ENCODE measurements at regions not wholly inside any gene's neighbourhood (a gene's known extent, or its start where the extent isn't known, plus 50 kb on each side); places are given as distances from the start of the nearest gene placed in this dataset.

GRCh38 chr21:43274946-43275310 is 106.1 kb downstream of the CRYAA start:
- no peak for DNase-seq (ENCODE audit: low spot score)

GRCh38 chr21:43274022-43274945 is 105.5 kb downstream of the CRYAA start:
- no peak for DNase-seq (ENCODE audit: low spot score)

GRCh38 chr21:43273708-43274021 is 104.9 kb downstream of the CRYAA start:
- no peak for DNase-seq (ENCODE audit: low spot score)

GRCh38 chr21:43273016-43273707 is 104.4 kb downstream of the CRYAA start:
- DNase-seq (ENCODE audit: low spot score), result no peak

GRCh38 chr21:43272591-43272990 is 103.8 kb downstream of the CRYAA start:
- no peak for DNase-seq (ENCODE audit: low spot score)

GRCh38 chr21:43271452-43272020 is 102.7 kb downstream of the CRYAA start:
- no peak for DNase-seq (ENCODE audit: low spot score)

- DNase-seq (ENCODE audit: low spot score), result no peak
Observed at GRCh38 chr21:43270800-43271301, 102.0 kb downstream of the CRYAA start.

GRCh38 chr21:43269957-43270705 is 101.3 kb downstream of the CRYAA start:
- no peak for DNase-seq (ENCODE audit: low spot score)

- no peak for DNase-seq (ENCODE audit: low spot score)
Observed at GRCh38 chr21:43269440-43269839, 100.6 kb downstream of the CRYAA start.

- DNase-seq (ENCODE audit: low spot score), result no peak
Observed at GRCh38 chr21:43268804-43269186, 100.0 kb downstream of the CRYAA start.

GRCh38 chr21:43268086-43268803 is 99.4 kb downstream of the CRYAA start:
- no peak for DNase-seq (ENCODE audit: low spot score)

GRCh38 chr21:43267391-43268085 is 98.7 kb downstream of the CRYAA start:
- no peak for DNase-seq (ENCODE audit: low spot score)

- no peak for DNase-seq (ENCODE audit: low spot score)
Observed at GRCh38 chr21:43266534-43266933, 97.7 kb downstream of the CRYAA start.

GRCh38 chr21:43262427-43262826 is 93.6 kb downstream of the CRYAA start:
- no peak for DNase-seq (ENCODE audit: low spot score)
